Stimulated activated naive CD4-positive, alpha-beta T cell (primary cell): ENCODE measurements at regions not wholly inside any gene's neighbourhood (a gene's known extent, or its start where the extent isn't known, plus 50 kb on each side); places are given as distances from the start of the nearest gene placed in this dataset.

Experiments used
- DNase-seq, 6 experiments: peaks; one replicate each; lab custom pipeline; 2025; lab: John Stamatoyannopoulos, UW

DNA sequence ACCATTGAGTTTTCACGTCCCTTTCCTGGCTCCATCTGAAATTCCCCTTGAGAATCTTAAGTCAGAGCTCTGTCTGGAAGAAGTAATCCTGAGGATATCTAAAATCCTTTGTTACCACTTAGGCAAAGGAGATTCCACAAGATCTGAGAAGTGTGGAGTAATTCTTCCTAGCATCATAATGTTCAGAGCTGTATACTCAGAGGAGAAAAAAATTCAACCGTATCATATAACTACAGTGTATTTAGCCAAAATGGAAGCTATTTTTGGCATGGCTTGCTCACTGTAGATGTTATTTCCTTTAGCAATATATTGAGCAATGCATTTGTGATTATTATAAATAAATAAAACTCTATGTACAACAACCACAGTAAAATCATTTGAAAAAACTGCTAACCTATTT lies 1858.4 kb downstream of the EFNA5 start:
- DNase-seq: no peak

DNA sequence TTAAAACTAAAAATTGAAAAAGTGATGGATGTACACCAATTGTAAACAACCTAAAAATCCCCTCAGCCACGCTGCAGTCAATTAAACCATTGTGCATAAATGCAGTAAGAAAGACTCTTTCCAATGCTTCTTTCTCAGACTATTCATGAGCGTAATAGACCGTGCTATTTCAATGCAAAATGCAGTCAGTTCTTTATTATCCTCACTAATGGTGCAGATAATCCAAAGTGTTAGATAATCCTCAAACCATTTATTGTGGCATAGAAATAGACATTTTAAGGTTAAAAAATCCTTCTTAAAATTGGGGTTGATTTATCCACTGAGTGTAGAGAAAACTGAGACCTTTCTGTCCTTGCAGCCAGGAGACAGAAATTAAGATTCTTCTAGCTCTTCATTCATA lies 1862.8 kb downstream of the EFNA5 start:
- no peak for DNase-seq

DNA sequence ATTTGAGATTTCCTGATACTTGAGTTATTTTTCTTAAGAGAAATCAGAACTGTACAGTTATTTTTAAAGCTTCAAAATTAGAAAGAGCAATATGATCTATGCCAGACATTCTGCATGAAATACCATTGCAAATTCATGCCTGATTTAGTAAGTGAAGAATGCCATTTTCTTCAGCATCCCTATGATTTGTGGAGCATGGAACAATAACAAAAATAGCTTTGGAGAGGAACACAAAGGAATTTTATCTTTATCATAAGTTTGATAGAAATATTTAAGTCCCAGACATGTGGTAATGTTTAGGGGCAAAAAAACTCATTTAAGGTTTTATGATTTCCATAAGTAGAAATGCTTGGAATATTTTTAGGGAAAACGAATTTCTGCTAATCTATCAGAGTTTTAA lies 1863.4 kb downstream of the EFNA5 start:
- DNase-seq: no peak

DNA sequence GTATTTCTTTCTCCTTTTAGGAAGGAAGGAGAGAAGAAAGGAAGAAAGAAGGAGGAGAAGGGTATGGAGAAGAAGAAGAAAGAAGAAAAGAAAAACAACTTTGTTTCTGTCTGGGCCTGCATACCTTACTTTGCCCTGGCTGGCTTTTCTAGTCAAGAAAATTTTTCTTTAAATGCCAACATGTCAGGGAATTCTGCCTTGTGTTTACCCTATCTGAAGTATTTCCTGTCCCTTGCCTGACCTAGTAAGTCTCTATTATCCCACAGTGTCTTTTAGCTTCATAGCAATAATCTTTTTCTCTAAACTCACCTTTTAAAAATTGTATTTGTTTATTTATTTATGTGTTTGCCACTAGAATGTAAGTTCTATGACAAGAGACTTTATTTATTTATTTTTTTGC lies 1864.1 kb downstream of the EFNA5 start:
- DNase-seq: no peak

DNA sequence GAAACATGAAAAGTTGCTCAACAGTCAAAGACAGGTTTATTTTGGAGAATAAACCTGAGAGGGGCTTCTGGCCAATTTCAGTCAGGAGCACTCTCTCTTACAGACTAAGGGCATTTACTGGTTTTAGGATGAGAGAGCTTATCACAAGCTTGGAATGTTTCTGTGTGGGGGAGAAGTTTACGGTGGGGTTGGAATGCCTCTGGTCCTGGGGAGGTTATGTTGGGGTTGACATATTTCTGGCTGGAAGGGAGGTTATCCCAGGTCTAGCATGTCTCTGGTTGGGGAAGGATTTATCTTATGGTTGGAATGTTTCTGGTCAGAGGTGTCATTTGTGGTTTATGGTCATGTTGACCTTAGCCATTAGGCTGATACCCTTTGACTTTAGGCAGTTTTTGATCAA lies 1867.3 kb downstream of the EFNA5 start:
- no peak for DNase-seq

DNA sequence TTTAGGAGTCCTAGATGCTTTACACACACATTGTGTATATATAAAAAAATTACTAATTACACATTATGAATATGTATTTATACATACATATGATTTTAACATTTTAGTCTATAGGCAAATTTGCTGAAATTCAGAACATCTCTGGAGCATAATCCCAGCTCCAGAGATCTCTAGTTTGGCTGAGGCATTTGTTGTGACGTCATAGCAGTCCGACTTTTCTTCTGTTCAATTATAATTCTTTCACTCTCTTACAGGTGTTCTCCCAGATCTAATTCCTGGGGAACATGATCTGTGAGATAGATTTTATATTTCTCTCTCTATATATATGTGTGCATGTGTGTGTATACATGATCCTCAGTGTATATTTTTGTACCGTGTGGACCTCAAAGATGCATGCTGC lies 1876.2 kb downstream of the EFNA5 start:
- DNase-seq: no peak

DNA sequence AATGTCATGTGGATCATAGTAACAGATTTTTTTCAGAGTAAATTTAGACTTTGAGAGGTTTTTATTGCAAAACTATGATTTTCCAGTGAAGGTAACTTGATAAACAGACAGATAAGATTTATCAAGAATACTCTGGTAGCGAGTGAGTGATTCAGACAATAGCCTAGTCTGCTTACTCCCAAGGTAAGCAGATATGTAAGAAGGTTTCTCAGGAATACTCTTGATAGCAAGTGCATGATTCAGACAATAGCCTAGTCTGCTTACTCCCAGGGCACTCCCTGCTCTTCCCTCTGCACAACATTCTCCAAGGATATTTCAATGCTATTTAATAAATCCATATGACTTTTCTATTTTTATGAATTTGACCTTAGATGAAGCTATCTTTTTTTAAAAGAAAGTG lies 1881.5 kb downstream of the EFNA5 start:
- no peak for DNase-seq

DNA sequence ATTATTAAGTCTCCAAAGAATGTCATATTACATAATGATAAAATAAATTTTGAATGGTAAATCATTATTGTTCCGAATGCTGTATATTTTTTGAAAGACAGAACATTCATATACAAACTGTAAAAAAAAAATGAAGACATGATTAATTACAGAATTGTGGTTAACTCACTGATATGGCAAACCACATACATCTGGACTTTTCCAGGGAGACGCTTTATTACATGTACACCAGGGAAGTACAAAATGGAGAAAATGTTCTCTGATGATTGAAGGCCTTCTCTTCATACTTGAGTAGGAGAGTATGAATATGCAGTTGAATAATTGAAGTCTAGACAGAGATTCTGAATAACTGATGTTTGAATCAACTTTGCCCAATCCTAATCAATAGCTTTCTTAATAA lies 1886.9 kb downstream of the EFNA5 start:
- no peak for DNase-seq

DNA sequence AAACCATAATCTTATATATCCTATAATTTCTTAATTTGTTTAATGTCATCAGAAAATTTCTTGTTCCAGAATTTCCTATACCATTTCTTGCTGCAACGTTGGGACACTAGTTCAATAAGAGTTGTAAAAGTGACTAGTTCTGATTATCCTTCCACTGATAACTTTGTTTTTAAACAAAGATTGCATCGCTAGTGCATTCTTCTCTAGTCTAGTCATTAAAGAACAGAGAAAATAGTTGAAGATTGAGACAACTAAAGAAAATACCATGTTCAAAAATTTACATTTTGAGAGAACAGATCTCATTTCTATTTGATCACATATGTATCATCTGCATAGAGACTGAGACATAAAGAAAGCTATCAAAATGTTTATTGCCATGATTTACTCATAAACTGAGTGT lies 1888.2 kb downstream of the EFNA5 start:
- DNase-seq: no peak

DNA sequence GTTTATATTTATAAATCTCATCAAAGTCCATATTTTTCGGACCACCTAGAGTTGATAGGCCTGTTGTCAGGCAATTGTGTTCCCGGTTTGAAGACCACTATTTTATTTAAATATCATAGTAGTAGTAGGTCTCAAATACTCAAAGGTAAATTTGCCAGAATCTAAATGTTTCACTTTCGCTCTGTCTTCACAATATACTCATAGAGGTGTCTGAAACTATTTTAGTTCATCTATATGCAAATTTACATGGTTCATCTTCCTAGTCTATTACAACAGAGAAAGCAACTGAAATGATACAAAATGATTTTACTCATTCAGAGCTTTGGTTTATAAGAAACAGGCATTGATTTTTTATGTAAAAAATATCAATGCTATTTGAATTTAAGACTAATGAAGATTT lies 1897.5 kb downstream of the EFNA5 start:
- DNase-seq: no peak

DNA sequence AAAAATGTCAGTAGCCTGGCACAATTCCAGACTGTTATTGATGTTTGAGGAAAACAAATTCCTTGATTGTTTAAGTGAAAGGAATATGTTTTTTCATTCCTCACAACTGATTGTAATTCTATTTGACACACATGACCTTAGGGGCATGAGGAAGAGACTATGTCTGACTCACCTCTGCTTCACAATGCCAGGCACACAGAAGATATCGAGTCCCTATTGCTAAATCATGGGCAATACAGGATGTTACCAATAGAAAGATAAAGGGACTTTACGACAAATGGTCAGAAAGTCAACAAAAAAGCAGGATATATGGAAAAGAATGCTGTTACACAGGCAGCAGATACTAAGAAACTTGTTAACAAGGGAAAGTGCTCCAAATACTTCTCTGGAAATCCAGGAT lies 1903.5 kb downstream of the EFNA5 start:
- DNase-seq: no peak

DNA sequence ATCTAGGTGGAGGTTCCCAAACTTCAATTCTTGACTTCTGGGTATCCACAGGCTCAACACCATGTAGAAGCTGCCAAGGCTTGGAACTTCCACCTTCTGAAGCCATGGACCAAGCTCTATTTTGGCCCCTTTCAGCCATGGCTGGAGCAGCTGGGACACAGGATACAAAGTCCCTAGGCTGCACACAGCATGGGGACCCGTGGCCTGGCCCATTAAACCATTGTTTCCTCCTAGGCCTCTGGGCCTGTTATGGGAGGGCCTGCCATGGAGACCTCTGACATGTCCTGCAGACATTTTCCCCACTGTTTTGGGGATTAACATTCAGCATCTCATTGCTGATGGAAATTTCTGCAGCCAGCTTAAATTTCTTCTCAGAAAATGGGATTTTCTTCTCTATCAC lies 1908.0 kb downstream of the EFNA5 start:
- DNase-seq: no peak

DNA sequence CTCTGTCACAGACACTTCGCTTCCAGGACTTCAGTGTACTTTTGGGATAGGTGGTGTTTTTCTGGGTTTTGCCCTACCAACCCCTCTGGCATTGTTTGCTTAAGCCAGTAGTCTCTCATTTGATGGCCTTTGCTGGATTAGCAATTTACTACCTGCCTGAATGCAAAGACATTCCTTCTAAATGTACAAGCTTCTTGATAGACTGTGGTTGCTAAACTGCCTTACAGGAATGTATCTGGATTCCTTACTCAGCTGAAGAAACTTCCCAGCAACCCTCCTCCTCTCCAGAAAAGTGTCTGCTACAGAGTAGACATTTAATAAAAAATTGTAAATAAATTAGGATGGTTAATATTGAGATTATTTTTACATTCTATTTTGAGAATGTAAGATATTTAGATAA lies 1916.7 kb downstream of the EFNA5 start:
- no peak for DNase-seq

DNA sequence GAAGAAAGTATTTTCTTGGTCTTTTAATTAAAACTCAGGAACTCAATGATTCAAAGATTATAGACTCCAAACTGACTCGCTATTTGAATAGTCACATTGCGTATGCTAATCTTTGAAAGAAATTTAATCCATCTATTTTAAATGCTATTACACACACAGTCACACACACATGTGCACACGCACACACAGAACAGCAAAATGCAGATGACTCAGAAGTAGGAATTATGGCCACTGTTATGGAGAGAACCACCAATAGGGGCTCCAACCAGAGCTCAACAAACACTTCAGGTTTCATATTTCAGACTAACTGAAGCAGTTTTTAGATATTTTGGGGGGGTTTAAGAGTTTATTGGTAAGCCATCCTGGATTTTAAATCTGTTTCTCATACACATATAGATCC lies 1917.9 kb downstream of the EFNA5 start:
- no peak for DNase-seq

DNA sequence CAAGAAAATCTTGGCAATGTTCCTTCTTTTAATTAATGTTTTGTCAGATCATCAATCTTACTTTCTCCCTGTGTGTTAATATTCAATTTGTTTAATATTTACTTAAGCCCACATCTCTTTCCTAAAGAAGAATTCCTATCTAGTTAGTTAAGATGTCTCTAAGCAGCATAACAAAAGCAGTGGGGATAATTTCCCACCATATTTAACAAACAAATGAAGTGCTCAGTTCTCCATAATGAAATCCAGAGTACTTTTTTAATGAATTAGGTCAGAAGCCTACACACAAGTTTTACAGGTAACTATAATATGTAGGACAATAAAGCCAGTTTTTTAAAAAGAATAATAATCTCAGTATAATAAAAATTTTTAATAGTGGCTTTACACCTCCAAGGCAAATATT lies 1918.8 kb downstream of the EFNA5 start:
- DNase-seq: no peak

DNA sequence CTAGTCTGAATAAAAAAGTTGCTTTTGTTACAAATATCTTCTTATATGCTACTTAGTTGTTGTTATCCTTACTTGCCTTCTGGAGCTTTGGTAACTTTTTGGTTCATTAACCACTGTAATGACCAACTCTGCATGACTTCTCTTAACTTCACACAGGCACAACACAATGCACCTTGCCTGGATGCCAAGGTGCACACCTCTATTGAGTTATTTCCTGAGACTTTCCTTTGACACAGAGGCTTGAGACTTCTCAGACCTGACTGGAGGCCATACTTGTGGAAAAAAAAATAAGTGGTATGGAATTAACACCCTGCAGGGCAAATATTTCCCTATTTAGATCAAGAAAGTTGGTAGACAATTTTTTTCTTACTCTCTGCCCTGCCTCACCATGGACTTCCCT lies 1925.6 kb downstream of the EFNA5 start:
- no peak for DNase-seq

DNA sequence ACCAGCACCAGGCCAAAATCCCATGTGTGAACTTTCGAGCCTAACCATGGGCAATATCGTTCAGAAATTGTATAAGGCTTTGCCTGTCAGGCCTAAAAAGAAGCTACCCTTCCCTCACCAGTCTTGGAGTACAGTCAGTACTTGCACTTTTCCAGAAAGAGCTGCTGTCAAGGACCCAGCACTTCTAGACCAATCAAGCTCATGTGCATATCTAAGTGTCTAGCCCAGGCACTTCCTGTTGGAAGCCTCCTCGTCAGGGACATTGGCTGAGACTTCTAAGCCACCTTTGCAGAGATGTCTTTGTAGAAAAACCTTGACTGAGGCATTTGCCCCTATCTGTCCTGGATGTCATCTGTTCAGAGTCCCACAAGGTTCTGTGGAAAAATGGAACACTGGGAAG lies 1930.5 kb downstream of the EFNA5 start:
- DNase-seq: no peak

DNA sequence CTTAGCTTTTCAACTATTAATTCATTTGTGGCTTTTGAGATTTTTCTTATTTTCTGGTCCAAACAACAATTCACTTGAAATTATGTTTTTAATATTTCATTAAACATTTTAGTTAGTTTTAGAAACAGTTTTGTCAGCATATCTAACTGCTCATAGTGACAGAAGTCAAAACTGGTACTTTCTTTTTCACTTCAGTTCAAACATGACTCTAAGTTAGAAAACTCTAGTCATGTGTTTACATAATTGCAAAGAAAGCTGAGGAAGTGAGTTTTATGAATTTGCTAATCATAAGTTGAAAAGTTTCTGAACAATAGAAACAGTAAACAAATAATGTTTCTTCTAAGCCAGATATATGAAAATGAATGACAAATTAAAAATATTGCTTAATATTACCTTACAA lies 1931.0 kb downstream of the EFNA5 start:
- DNase-seq: no peak

DNA sequence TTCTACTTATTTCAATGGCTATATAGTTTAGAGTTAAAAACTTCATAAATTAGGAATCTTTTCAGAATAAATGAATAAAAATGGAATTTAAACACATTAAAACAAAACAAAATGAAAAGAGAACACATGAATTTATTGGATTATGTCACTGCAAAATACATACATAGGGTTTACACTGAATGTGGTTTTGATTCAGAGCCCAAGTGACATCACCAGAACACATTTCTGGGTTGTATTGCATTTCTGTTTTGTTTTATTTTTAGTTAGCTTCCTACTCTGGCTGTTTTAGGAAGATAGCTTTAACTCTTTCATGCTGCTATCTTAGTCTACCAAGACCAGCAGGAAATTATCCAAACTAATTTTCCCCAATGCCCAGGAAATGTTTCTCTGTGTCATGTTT lies 1935.0 kb downstream of the EFNA5 start:
- no peak for DNase-seq

DNA sequence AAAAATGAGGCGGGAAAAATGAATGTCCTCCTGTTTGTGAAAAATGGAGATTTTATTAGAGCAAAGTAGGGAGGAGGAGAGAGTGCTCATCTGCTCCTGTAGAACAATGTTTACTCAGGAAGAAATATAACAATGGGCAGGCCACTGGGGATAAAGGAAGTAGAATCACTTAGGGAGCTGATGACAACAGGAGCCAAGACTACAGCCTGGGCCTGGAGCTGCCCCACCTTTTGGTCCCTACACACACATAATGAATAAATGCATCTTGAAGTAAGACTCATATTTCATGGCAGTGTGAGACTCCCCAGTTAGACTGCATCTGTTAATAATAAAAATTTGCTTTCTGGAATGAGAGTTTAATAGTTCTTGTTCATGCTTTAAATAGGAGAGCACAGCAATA lies 1939.8 kb downstream of the EFNA5 start:
- DNase-seq: no peak

DNA sequence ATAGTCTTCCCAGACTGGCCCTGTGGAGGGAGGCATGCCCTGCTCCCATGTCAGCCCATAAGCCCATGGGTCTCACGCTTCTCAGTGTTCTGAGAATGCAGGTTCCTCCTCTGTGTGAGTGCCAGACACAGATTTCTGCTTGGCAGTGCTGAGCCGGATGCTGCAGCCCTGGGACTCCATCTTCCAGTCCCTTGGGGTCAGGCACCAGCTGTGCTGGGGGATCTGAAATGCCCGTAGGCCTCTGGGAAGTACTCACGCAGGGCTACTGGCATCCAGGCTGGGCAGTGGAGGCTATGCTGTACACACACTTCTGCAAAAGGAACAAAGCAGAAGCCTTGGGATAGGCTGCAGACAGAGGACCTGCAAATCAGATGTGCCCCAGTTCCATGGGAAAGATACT lies 1944.6 kb downstream of the EFNA5 start:
- DNase-seq: no peak

DNA sequence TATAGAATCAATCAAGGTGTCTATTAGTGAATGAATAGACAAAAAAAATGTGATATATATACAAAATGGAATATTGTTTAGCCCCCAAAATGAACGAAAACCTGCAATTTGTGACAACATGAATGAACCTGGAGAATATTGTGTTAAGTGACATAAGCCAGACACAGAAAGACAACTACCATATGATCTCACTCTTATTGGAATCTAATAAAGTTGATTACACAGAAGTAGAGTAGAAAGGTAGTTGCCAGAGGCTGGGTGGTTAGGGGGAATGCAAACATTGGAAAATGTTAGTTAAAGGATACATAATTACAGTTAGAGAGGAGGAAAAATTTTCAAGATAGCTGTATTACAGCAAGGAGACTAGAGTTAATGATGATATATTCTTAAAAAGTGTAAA lies 1962.3 kb downstream of the EFNA5 start:
- no peak for DNase-seq

DNA sequence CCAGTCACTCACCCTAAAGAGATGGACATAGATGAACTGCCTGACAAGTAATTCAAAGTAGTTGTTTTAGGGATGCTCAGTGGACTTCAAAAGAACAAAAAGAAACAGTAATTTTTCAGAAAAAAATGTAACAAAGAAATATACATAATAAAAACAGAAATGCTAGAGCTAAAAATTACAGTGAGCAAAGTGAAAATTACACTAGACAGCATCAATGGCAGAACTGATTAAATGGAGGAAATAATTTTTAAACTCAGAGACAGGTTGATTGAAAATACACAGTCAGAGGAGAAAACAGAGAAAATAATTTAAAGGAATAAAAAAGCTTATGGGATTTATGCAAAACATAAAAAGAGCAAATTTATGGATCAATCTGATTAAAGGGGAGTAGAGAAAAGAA lies 1968.4 kb downstream of the EFNA5 start:
- DNase-seq: no peak

DNA sequence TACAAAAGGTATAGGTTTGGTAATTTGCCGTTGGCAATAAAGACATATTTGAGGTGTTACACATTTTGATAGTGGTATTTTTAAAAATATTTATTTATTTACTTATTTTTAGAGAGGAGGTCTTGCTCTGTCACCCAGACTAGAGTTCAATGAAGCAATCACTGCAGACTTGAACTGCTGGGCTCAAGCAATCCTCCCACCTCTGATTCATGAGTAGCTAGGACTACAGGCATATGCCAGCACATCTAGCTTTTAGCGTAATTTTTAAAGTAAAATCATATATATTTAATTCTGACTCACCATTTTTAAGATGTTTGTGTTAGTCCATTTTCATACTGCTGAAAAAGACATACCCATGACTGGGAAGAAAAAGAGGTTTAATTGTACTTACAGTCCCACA lies 1974.3 kb downstream of the EFNA5 start:
- DNase-seq: no peak

DNA sequence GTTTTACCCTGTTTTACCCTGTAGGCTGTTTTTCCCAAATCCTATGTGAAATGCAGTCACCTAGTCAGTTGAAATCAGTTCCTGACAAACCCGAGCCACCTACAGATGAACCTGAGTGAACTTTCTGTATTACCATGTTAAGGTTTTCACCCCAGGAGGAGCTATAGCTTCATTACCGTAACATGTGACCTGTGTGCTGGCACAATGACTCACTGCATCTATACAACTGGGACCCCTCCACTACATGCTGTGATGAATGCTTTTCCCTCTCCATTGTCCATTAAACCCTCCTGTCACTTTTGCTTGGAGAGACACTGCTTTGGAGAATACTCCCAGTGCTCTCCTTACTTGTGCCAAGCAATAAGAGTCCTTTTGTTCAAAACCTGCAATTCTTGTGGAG lies 1974.8 kb downstream of the EFNA5 start:
- DNase-seq: no peak
